ENCODE measurements at regions not wholly inside any gene's neighbourhood (a gene's known extent, or its start where the extent isn't known, plus 50 kb on each side); places are given as distances from the start of the nearest gene placed in this dataset.

DNA sequence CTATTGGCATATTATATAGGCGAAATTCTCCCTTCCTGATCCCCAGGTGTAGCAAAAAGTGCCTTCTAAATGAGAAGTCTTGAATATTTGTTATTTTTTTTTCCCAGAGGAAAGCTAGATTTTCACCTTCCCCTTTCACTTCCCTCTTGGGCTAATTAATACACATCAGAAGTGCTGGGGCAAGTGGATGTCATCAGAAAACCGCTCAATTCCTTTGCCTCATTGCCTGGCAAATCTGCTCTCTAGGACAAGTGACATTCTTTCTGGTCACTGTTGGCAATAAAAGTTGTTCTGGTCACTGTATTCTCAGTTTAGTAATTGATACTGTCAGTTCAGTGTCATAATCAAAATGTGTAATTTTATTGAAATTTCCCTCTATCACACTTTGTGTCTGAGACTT lies 174.5 kb downstream of the ETNK1 start:
- no peaks in the 10 kb centered on the region for H3K79me2 ChIP-seq (ENCODE audit: insufficient read depth, low read depth, low read length)
- no peak overlapping the region for H2AFZ ChIP-seq (ENCODE audit: low read length)
- no peak for DNase-seq (ENCODE audit: low spot score)
- H3K4me1 ChIP-seq (ENCODE audit: insufficient read depth, low read length, poor library complexity, severe bottlenecking) = no peaks in the 10 kb centered on the region
- H4K20me1 ChIP-seq (ENCODE audit: insufficient read depth, low read length) = no peaks in the 10 kb centered on the region
- intact Hi-C loops (cut with micrococcal nuclease; ENCODE audit: unreplicated experiment) = no loop called here
- CTCF ChIA-PET (ENCODE audit: unreplicated experiment) = no interaction called here
- no peaks in the 10 kb centered on the region for H3K36me3 ChIP-seq (ENCODE audit: insufficient read depth, low read length)
- TF ChIP-seq EZH2phosphoT487 (IDR thresholded peaks at IDR 0.05; ENCODE audit: borderline replicate concordance, low read depth, low read length) = no peak
- TF ChIP-seq, protein P1, sequence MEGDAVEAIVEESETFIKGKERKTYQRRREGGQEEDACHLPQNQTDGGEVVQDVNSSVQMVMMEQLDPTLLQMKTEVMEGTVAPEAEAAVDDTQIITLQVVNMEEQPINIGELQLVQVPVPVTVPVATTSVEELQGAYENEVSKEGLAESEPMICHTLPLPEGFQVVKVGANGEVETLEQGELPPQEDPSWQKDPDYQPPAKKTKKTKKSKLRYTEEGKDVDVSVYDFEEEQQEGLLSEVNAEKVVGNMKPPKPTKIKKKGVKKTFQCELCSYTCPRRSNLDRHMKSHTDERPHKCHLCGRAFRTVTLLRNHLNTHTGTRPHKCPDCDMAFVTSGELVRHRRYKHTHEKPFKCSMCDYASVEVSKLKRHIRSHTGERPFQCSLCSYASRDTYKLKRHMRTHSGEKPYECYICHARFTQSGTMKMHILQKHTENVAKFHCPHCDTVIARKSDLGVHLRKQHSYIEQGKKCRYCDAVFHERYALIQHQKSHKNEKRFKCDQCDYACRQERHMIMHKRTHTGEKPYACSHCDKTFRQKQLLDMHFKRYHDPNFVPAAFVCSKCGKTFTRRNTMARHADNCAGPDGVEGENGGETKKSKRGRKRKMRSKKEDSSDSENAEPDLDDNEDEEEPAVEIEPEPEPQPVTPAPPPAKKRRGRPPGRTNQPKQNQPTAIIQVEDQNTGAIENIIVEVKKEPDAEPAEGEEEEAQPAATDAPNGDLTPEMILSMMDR (conservative IDR thresholded peaks at IDR 0.05; ENCODE audit: low read length) = no peak
- BruUV-seq (replicated peaks) = no TSS peak
- no peaks in the 10 kb centered on the region for H3K9me3 ChIP-seq (ENCODE audit: low read length)
- H3K27ac ChIP-seq (ENCODE audit: low read depth, low read length, poor library complexity, severe bottlenecking) = no peak overlapping the region
- H3K9me2 ChIP-seq (ENCODE audit: insufficient read depth, low read length) = no peaks in the 10 kb centered on the region
- POLR2A ChIA-PET = no interaction called here
- H3K4me2 ChIP-seq (ENCODE audit: low read length) = no peak overlapping the region
- H3K4me3 ChIP-seq (ENCODE audit: low read depth, low read length, poor library complexity, severe bottlenecking) = no peak overlapping the region

DNA sequence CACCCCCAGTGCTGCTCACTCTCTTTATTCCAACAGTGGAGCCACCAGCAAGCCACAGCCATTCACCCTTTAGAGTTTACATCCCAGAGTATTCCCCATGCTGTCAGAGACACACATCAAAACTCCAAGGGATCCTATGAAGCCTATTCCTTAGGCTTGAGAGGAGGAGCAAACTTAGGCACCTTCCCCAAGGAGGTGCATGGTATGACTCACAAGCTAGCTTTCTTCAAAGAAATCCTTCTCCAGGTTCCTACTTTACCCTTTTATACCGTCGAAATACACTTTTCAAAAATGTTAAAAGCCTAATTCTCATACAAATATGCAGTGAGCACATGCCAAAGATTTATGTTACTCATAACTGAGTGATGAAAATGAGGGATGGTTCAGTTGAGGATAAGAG lies 175.4 kb downstream of the ETNK1 start:
- H3K9me3 ChIP-seq (ENCODE audit: low read length) = no peaks in the 10 kb centered on the region
- no peaks in the 10 kb centered on the region for H3K9me2 ChIP-seq (ENCODE audit: insufficient read depth, low read length)
- no TSS peak for BruUV-seq (replicated peaks)
- no peaks in the 10 kb centered on the region for H4K20me1 ChIP-seq (ENCODE audit: insufficient read depth, low read length)
- intact Hi-C loops (cut with micrococcal nuclease; ENCODE audit: unreplicated experiment) = no loop called here
- ChIA-PET POLR2A (no interaction called here), CTCF (ENCODE audit: unreplicated experiment) (no interaction called here)
- DNase-seq (ENCODE audit: low spot score) = no peak
- no peak overlapping the region for H3K27ac ChIP-seq (ENCODE audit: low read depth, low read length, poor library complexity, severe bottlenecking)
- H3K36me3 ChIP-seq (ENCODE audit: insufficient read depth, low read length) = no peaks in the 10 kb centered on the region
- H3K79me2 ChIP-seq (ENCODE audit: insufficient read depth, low read depth, low read length) = no peaks in the 10 kb centered on the region
- no peak for TF ChIP-seq EZH2phosphoT487 (IDR thresholded peaks at IDR 0.05; ENCODE audit: borderline replicate concordance, low read depth, low read length)
- TF ChIP-seq, protein P1 (conservative IDR thresholded peaks at IDR 0.05; ENCODE audit: low read length) = no peak
- H3K4me2 ChIP-seq (ENCODE audit: low read length) = no peak overlapping the region
- H3K4me1 ChIP-seq (ENCODE audit: insufficient read depth, low read length, poor library complexity, severe bottlenecking) = no peaks in the 10 kb centered on the region
- no peak overlapping the region for H2AFZ ChIP-seq (ENCODE audit: low read length)
- no peak overlapping the region for H3K4me3 ChIP-seq (ENCODE audit: low read depth, low read length, poor library complexity, severe bottlenecking)

DNA sequence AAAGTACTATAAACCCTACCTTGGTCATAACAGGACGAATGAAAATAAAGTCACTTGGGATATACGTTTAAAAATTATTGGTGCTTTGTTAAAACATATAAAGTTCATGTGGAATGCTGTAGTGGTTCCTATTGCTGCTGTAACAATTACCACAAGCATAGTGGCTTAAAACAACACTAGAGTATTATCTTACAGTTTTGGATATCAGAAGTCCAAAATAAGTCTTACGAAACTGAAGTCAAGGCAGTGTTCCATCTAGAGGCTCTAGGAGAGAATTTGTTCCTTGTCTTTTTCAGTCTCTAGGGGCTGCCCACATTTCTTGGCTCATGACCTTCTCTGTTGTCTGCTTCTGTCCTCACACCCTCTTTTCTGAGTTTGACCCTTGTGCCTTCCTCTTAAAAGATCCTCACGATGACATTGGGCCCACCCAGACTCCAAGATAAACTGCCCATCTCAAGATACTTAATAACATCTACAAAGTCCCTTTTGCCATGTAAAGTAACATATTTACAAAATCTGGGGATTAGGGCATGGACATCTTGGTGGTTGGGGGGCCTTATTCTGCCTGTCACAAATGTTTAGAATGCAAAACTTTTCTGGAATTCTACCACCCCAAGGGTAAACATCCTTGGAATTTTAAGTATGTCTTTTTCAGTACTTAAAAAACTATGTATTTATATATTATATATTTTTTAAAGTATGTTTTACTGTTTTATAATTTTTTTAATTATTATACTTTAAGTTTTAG lies 178.1 kb downstream of the ETNK1 start:
- Histone ChIP-seq H3K79me2 (ENCODE audit: insufficient read depth, low read depth, low read length) (no peaks in the 10 kb centered on the region), H3K27ac (ENCODE audit: low read depth, low read length, poor library complexity, severe bottlenecking) (no peak overlapping the region), H3K36me3 (ENCODE audit: insufficient read depth, low read length) (no peaks in the 10 kb centered on the region), H4K20me1 (ENCODE audit: insufficient read depth, low read length) (no peaks in the 10 kb centered on the region), H3K9me2 (ENCODE audit: insufficient read depth, low read length) (no peaks in the 10 kb centered on the region), H2AFZ (ENCODE audit: low read length) (no peak overlapping the region), H3K4me3 (ENCODE audit: low read depth, low read length, poor library complexity, severe bottlenecking) (no peak overlapping the region), H3K4me2 (ENCODE audit: low read length) (no peak overlapping the region), H3K9me3 (ENCODE audit: low read length) (no peaks in the 10 kb centered on the region), H3K4me1 (ENCODE audit: insufficient read depth, low read length, poor library complexity, severe bottlenecking) (no peaks in the 10 kb centered on the region)
- ChIA-PET CTCF (ENCODE audit: unreplicated experiment) (no interaction called here), POLR2A (no interaction called here)
- intact Hi-C loops (cut with micrococcal nuclease; ENCODE audit: unreplicated experiment) = no loop called here
- no peak for DNase-seq (ENCODE audit: low spot score)
- BruUV-seq (replicated peaks) = no TSS peak
- no peak for TF ChIP-seq EZH2phosphoT487 (IDR thresholded peaks at IDR 0.05; ENCODE audit: borderline replicate concordance, low read depth, low read length)
- TF ChIP-seq, protein P1 (conservative IDR thresholded peaks at IDR 0.05; ENCODE audit: low read length) = no peak
